ENCODE measurements at regions not wholly inside any gene's neighbourhood (a gene's known extent, or its start where the extent isn't known, plus 50 kb on each side); places are given as distances from the start of the nearest gene placed in this dataset.

- TF ChIP-seq, protein P1, sequence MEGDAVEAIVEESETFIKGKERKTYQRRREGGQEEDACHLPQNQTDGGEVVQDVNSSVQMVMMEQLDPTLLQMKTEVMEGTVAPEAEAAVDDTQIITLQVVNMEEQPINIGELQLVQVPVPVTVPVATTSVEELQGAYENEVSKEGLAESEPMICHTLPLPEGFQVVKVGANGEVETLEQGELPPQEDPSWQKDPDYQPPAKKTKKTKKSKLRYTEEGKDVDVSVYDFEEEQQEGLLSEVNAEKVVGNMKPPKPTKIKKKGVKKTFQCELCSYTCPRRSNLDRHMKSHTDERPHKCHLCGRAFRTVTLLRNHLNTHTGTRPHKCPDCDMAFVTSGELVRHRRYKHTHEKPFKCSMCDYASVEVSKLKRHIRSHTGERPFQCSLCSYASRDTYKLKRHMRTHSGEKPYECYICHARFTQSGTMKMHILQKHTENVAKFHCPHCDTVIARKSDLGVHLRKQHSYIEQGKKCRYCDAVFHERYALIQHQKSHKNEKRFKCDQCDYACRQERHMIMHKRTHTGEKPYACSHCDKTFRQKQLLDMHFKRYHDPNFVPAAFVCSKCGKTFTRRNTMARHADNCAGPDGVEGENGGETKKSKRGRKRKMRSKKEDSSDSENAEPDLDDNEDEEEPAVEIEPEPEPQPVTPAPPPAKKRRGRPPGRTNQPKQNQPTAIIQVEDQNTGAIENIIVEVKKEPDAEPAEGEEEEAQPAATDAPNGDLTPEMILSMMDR (IDR thresholded peaks at IDR 0.05; ENCODE audit: poor library complexity, severe bottlenecking), result no peak
- TF ChIP-seq POLR2AphosphoS5 (IDR thresholded peaks at IDR 0.05) (no peak), EZH2 (IDR thresholded peaks at IDR 0.05; ENCODE audit: borderline replicate concordance, insufficient read depth, low read length, poor library complexity, severe bottlenecking) (no peak), TAF1 (IDR thresholded peaks at IDR 0.05; ENCODE audit: low read depth) (no peak)
- TF ChIP-seq, protein P2, sequence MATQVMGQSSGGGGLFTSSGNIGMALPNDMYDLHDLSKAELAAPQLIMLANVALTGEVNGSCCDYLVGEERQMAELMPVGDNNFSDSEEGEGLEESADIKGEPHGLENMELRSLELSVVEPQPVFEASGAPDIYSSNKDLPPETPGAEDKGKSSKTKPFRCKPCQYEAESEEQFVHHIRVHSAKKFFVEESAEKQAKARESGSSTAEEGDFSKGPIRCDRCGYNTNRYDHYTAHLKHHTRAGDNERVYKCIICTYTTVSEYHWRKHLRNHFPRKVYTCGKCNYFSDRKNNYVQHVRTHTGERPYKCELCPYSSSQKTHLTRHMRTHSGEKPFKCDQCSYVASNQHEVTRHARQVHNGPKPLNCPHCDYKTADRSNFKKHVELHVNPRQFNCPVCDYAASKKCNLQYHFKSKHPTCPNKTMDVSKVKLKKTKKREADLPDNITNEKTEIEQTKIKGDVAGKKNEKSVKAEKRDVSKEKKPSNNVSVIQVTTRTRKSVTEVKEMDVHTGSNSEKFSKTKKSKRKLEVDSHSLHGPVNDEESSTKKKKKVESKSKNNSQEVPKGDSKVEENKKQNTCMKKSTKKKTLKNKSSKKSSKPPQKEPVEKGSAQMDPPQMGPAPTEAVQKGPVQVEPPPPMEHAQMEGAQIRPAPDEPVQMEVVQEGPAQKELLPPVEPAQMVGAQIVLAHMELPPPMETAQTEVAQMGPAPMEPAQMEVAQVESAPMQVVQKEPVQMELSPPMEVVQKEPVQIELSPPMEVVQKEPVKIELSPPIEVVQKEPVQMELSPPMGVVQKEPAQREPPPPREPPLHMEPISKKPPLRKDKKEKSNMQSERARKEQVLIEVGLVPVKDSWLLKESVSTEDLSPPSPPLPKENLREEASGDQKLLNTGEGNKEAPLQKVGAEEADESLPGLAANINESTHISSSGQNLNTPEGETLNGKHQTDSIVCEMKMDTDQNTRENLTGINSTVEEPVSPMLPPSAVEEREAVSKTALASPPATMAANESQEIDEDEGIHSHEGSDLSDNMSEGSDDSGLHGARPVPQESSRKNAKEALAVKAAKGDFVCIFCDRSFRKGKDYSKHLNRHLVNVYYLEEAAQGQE (IDR thresholded peaks at IDR 0.05; ENCODE audit: borderline replicate concordance), result no peak
These were observed 364.5 kb upstream of the EPHA3 start for GRCh38 chr3:88742674-88743507.

Measured in neural cell (in vitro differentiated cells).